Type B pancreatic cell (in vitro differentiated cells): ENCODE measurements at regions not wholly inside any gene's neighbourhood (a gene's known extent, or its start where the extent isn't known, plus 50 kb on each side); places are given as distances from the start of the nearest gene placed in this dataset.
"Not testable (repeated sequence)": the region's sequence is repeated elsewhere in the genome, so short reads cannot be mapped to it uniquely, and the experiment has no call there.

ENCODE experiments used
- DNase-seq: peaks from one replicate; pipeline ENCODE4 v3.0.0; 2021; ENCODE audit warnings: mixed read lengths; ENCODE audit not compliant: unreplicated experiment; ENCODE audit errors: extremely low spot score
- H3K27ac Mint-ChIP-seq: 2 replicates; pipeline ENCODE4 v1.8.0; 2021; ENCODE audit warnings: mild to moderate bottlenecking, mixed read lengths
- H3K27me3 Mint-ChIP-seq: 2 replicates; pipeline ENCODE4 v1.8.0; 2021; ENCODE audit warnings: mixed read lengths
- H3K36me3 Mint-ChIP-seq: 2 replicates; pipeline ENCODE4 v1.8.0; 2021; ENCODE audit warnings: mixed read lengths
- H3K4me1 Mint-ChIP-seq: one replicate; pipeline ENCODE4 v1.8.0; 2021; ENCODE audit warnings: mixed read lengths; ENCODE audit not compliant: unreplicated experiment
- H3K4me3 Mint-ChIP-seq: 2 replicates; pipeline ENCODE4 v1.8.0; 2021; ENCODE audit warnings: mild to moderate bottlenecking, mixed read lengths
- H3K9me3 Mint-ChIP-seq: 2 replicates; pipeline ENCODE4 v1.8.0; 2021; ENCODE audit warnings: mixed read lengths
- TF ChIP-seq, protein P1 (sequence below): fragments of 200-600 bp; sonication (generic); conservative IDR thresholded peaks from 2 replicates; pipeline ENCODE4 v1.5.0; 2021; ENCODE audit warnings: antibody characterized with exemption, mild to moderate bottlenecking

DNA sequence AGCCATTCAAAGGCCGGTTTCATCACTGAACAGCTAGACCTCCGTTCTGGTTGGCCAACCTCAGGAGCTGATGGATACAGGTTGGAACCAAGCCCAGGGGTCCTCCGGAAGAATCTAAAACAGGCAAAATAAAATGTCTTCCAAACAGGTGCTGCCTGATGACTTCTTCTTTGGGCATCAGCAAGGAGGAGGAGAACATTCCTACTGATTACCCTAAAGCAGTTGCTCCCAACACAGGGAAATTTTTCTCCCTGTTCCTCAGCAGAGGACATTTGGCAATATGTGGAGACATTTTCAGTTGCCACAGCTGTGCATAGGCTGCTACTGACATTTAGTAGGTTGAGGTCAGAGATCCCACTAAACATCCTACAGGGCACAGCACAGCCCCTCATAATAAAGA is 319.3 kb upstream of the PPARGC1A start:
- Mint-ChIP-seq H3K9me3 (no peaks in the 10 kb centered on the region), H3K27me3 (no peaks in the 10 kb centered on the region), H3K4me3 (no peak overlapping the region), H3K4me1 (no peaks in the 10 kb centered on the region), H3K27ac (no peak overlapping the region), H3K36me3 (no peaks in the 10 kb centered on the region)
- TF ChIP-seq, protein P1, sequence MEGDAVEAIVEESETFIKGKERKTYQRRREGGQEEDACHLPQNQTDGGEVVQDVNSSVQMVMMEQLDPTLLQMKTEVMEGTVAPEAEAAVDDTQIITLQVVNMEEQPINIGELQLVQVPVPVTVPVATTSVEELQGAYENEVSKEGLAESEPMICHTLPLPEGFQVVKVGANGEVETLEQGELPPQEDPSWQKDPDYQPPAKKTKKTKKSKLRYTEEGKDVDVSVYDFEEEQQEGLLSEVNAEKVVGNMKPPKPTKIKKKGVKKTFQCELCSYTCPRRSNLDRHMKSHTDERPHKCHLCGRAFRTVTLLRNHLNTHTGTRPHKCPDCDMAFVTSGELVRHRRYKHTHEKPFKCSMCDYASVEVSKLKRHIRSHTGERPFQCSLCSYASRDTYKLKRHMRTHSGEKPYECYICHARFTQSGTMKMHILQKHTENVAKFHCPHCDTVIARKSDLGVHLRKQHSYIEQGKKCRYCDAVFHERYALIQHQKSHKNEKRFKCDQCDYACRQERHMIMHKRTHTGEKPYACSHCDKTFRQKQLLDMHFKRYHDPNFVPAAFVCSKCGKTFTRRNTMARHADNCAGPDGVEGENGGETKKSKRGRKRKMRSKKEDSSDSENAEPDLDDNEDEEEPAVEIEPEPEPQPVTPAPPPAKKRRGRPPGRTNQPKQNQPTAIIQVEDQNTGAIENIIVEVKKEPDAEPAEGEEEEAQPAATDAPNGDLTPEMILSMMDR = no peak
- DNase-seq = no peak

DNA sequence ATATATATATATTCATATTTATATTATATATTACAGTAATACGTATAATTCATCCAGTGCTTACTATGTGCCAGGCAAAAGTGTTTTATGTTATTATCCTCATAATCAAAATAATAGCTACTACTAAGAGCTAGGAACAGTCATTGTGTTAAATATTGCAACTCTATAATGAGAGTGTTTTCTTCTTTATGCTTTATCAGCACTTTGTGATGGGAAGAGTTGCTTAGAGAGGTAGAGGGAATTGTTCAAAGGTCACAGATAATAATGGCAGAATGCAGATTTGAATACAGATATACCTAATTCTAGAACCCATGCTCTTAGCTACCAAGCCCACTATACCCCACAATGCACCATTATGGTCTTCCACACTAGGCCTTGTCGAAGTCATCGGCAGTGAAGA is 318.8 kb upstream of the PPARGC1A start:
- Mint-ChIP-seq H3K9me3 (no peaks in the 10 kb centered on the region), H3K4me1 (no peaks in the 10 kb centered on the region), H3K27me3 (no peaks in the 10 kb centered on the region), H3K27ac (no peak overlapping the region), H3K4me3 (no peak overlapping the region), H3K36me3 (no peaks in the 10 kb centered on the region)
- TF ChIP-seq, protein P1 = no peak
- DNase-seq = no peak

DNA sequence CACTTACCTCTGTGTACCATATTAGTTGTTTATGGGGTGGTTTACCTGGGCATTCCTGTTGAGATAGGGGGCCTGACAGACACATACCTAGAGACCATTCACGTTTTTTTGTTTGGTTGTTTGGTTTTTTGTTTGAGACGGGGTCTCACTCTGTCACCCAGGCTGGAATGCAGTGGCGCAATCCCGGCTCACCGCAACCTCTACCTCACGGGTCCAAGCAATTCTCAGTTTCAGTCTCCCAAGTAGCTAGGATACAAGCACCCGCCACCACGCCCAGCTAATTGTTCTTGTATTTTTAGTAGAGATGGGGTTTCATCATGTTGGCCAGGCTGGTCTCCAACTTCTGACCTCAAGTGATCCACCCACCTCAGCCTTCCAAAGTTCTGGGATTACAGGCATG is 314.9 kb upstream of the PPARGC1A start:
- not testable (repeated sequence) for H3K9me3 Mint-ChIP-seq, H3K27me3 Mint-ChIP-seq, H3K36me3 Mint-ChIP-seq, H3K4me3 Mint-ChIP-seq, DNase-seq, H3K4me1 Mint-ChIP-seq, H3K27ac Mint-ChIP-seq

DNA sequence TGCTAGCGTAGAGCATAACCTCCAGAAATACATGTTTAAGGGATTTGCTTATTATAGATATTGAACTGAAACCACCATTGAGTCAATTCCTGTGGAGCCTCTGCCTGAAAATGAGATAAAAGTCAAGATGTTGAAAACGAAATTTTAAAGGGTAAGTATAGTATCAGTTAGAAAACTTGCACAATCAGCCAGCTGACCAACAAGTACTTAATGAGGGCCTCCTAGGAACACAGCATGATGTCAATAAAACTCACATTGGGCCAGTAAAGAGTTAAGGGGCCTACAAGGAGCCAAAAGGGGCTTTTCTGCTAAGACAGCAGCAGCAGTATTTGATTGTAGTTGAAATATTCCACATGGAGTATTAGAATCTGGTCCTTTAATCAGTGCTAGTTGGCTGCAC is 314.1 kb upstream of the PPARGC1A start:
- no peaks in the 10 kb centered on the region for H3K9me3 Mint-ChIP-seq
- TF ChIP-seq, protein P1 = no peak
- no peak for DNase-seq
- no peaks in the 10 kb centered on the region for H3K36me3 Mint-ChIP-seq
- no peaks in the 10 kb centered on the region for H3K4me1 Mint-ChIP-seq
- H3K4me3 Mint-ChIP-seq = no peak overlapping the region
- no peak overlapping the region for H3K27ac Mint-ChIP-seq
- H3K27me3 Mint-ChIP-seq = no peaks in the 10 kb centered on the region

DNA sequence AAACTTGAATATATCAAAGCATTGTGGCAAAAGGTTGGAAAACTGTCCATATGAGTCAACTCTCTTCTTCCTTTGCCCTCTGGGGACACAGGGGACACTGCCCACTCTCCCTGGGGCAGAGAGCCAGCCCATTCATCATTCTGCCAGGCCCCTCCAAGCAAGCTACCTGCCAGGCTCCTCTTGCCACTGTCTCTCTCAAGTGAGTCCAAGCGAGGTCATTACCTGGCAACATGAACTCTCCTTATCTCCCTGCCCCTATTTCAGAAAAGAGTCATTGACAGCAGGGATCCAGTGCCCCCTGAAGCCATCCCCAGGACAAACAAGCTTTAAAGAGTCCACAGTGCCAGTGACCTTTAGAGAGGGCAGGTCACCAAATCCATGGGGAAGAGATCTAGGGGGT is 312.7 kb upstream of the PPARGC1A start:
- no peak overlapping the region for H3K27ac Mint-ChIP-seq
- no peaks in the 10 kb centered on the region for H3K9me3 Mint-ChIP-seq
- H3K36me3 Mint-ChIP-seq = no peaks in the 10 kb centered on the region
- TF ChIP-seq, protein P1 = no peak
- no peaks in the 10 kb centered on the region for H3K27me3 Mint-ChIP-seq
- H3K4me1 Mint-ChIP-seq = no peaks in the 10 kb centered on the region
- H3K4me3 Mint-ChIP-seq = no peak overlapping the region
- no peak for DNase-seq

DNA sequence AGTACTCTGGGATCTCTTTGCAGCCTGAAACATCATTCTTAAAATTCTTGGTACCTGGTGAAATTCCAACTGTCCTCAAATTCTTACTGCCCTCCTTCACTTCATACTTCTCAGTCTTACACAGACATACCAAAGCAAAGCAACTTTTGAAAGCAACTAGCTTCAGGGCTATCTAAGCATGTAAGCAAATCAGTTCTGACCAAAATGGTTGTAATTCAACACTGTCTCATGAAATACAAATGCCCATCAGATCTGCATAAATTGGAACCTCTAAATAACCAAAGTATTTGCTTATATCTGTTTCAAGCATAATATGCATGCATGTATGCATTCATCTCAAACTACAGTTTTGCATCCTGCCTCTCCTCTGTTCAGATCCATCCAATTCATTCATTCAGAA is 308.1 kb upstream of the PPARGC1A start:
- no peak overlapping the region for H3K27ac Mint-ChIP-seq
- no peaks in the 10 kb centered on the region for H3K9me3 Mint-ChIP-seq
- no peaks in the 10 kb centered on the region for H3K36me3 Mint-ChIP-seq
- DNase-seq = no peak
- no peak overlapping the region for H3K4me3 Mint-ChIP-seq
- TF ChIP-seq, protein P1 = no peak
- H3K27me3 Mint-ChIP-seq = no peaks in the 10 kb centered on the region
- no peaks in the 10 kb centered on the region for H3K4me1 Mint-ChIP-seq
